C1 segment of cervical spinal cord (tissue), 14 donors: ENCODE measurements at regions not wholly inside any gene's neighbourhood (a gene's known extent, or its start where the extent isn't known, plus 50 kb on each side); places are given as distances from the start of the nearest gene placed in this dataset.

ENCODE experiments used
- DNase-seq, 14 donors: peaks; one replicate each; lab custom pipeline; 2025; lab: John Stamatoyannopoulos, UW

GRCh38 chr2:65656160-65656718 lies 223.8 kb upstream of the SPRED2 start:
- no peak for DNase-seq

GRCh38 chr2:65655000-65655399 lies 222.6 kb upstream of the SPRED2 start:
- no peak for DNase-seq

GRCh38 chr2:65654496-65654895 lies 222.1 kb upstream of the SPRED2 start:
- DNase-seq, result no peak

GRCh38 chr2:65652066-65652465 lies 219.7 kb upstream of the SPRED2 start:
- DNase-seq, result no peak

GRCh38 chr2:65649811-65650589 lies 217.6 kb upstream of the SPRED2 start:
- no peak for DNase-seq

GRCh38 chr2:65647249-65647842 lies 214.9 kb upstream of the SPRED2 start:
- no peak for DNase-seq

GRCh38 chr2:65640793-65641103 lies 208.3 kb upstream of the SPRED2 start:
- DNase-seq, result no peak

- no peak for DNase-seq
Measured at GRCh38 chr2:65639156-65639864, 206.9 kb upstream of the SPRED2 start.

GRCh38 chr2:65638443-65638842 lies 206.0 kb upstream of the SPRED2 start:
- no peak for DNase-seq

- no peak for DNase-seq
Measured at GRCh38 chr2:65636813-65637483, 204.5 kb upstream of the SPRED2 start.

- no peak for DNase-seq
Measured at GRCh38 chr2:65636024-65636423, 203.6 kb upstream of the SPRED2 start.

GRCh38 chr2:65634304-65634703 lies 201.9 kb upstream of the SPRED2 start:
- no peak for DNase-seq

GRCh38 chr2:65630643-65631042 lies 198.2 kb upstream of the SPRED2 start:
- DNase-seq, result no peak

- no peak for DNase-seq
Measured at GRCh38 chr2:65628156-65628555, 195.8 kb upstream of the SPRED2 start.

GRCh38 chr2:65626831-65627230 lies 194.4 kb upstream of the SPRED2 start:
- DNase-seq, result no peak

GRCh38 chr2:65625982-65626381 lies 193.6 kb upstream of the SPRED2 start:
- no peak for DNase-seq

- DNase-seq, result no peak
Measured at GRCh38 chr2:65622951-65623535, 190.6 kb upstream of the SPRED2 start.

- DNase-seq, result no peak
Measured at GRCh38 chr2:65622499-65622898, 190.1 kb upstream of the SPRED2 start.

GRCh38 chr2:65620524-65620923 lies 188.1 kb upstream of the SPRED2 start:
- no peak for DNase-seq

- no peak for DNase-seq
Measured at GRCh38 chr2:65620026-65620425, 187.6 kb upstream of the SPRED2 start.

GRCh38 chr2:65615602-65616001 lies 183.2 kb upstream of the SPRED2 start:
- DNase-seq, result no peak
